GM12892 (cell line): ENCODE measurements at regions not wholly inside any gene's neighbourhood (a gene's known extent, or its start where the extent isn't known, plus 50 kb on each side); places are given as distances from the start of the nearest gene placed in this dataset.

Source experiments
- POLR2A ChIP-seq: IDR thresholded peaks from 2 replicates; pipeline ENCODE4 v1.6.1; 2011; ENCODE audit warnings: low read depth, low read length, control low read depth
- POLR2AphosphoS5 ChIP-seq: IDR thresholded peaks from 2 replicates; pipeline ENCODE4 v1.6.1; 2011; ENCODE audit warnings: low read depth, low read length, control low read depth
- TAF1 ChIP-seq: IDR thresholded peaks from 2 replicates; pipeline ENCODE4 v1.6.1; 2011; ENCODE audit warnings: low read depth, mild to moderate bottlenecking, control low read depth, low read length, borderline replicate concordance

- no peak for TF ChIP-seq POLR2A
- no peak for TF ChIP-seq TAF1
- TF ChIP-seq POLR2AphosphoS5 = no peak
Measured at GRCh38 chr5:4113905-4114304, 518.3 kb downstream of the IRX1 start.
